ENCODE measurements at regions not wholly inside any gene's neighbourhood (a gene's known extent, or its start where the extent isn't known, plus 50 kb on each side); places are given as distances from the start of the nearest gene placed in this dataset.

DNA sequence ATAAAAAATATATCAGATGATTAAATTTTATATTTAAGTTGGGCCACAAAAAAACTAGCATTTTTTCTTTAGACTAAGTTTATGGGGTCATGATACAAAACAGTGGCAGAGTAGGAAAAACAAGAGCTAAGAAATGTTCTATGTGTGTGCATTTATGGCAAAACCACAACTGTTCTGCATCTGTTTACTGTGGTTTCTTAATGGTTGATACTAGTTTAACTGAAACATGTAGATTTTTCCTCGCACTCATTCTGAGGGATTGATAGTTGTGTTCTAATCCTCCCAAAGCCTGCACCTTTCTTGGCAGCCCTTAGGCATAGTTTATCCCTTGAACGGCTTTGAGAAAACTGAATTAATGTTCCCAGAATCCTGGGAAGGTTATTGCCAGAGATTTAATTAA lies 66.6 kb upstream of the PHYHIPL start:
- no peaks in the 10 kb centered on the region for H3K36me3 ChIP-seq (ENCODE audit: control insufficient read depth in 2 of 2, insufficient read depth in 2 of 2, low read length in 1 of 2)
- WGBS (ENCODE audit: insufficient coverage, insufficient replicate concordance, low lambda C conversion rate, missing lambda C conversion rate) = 44% methylated on average over 2 of the region's 2 CpGs
- no peaks in the 10 kb centered on the region for H4K20me1 ChIP-seq (ENCODE audit: control insufficient read depth, insufficient read depth)
- no peak overlapping the region for H2AFZ ChIP-seq (ENCODE audit: control insufficient read depth, low read depth, low read length)
- ATAC-seq (peak; percentile 25; the same call in 1 of the 3 replicates), DNase-seq (ENCODE audit: low read depth, low spot score) (no peak), FAIRE-seq (no peak)
- ChIA-PET SMC1A (ENCODE audit: uncharacterized antibody, unreplicated experiment) (interaction anchor here (0.9 to 13.1 kb wide), 11 partner anchors 10 to 101 kb away, joined by 3 to 328 read pairs (median 6); no protein-coding TSS in a partner anchor), POLR2A (interaction anchor here (0.6 to 2.0 kb wide), 2 partner anchors 23 to 111 kb away, joined by 3 to 6 read pairs; no protein-coding TSS in a partner anchor), RAD21 (ENCODE audit: unreplicated experiment) (interaction anchor here (0.7 to 5.0 kb wide), 15 partner anchors 10 to 149 kb away, joined by 3 to 25 read pairs (median 6); no protein-coding TSS in a partner anchor), CTCF (interaction anchor here (1.0 to 1.5 kb wide), 4 partner anchors 19 to 45 kb away, joined by 3 to 4 read pairs (median 4); no protein-coding TSS in a partner anchor)
- H3K9ac ChIP-seq (ENCODE audit: control insufficient read depth, insufficient read depth, low read length) = no peak overlapping the region
- no peak overlapping the region for H3K4me2 ChIP-seq (ENCODE audit: control insufficient read depth, insufficient read depth)
- no peaks in the 10 kb centered on the region for H3K79me2 ChIP-seq (ENCODE audit: control insufficient read depth, insufficient read depth, low read length)
- H3K4me3 ChIP-seq = no peak overlapping the region
- H3K27ac ChIP-seq (ENCODE audit: control insufficient read depth, insufficient read depth) = no peak overlapping the region
- TF ChIP-seq, protein P1, sequence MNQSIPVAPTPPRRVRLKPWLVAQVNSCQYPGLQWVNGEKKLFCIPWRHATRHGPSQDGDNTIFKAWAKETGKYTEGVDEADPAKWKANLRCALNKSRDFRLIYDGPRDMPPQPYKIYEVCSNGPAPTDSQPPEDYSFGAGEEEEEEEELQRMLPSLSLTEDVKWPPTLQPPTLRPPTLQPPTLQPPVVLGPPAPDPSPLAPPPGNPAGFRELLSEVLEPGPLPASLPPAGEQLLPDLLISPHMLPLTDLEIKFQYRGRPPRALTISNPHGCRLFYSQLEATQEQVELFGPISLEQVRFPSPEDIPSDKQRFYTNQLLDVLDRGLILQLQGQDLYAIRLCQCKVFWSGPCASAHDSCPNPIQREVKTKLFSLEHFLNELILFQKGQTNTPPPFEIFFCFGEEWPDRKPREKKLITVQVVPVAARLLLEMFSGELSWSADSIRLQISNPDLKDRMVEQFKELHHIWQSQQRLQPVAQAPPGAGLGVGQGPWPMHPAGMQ (IDR thresholded peaks at IDR 0.05; ENCODE audit: borderline replicate concordance) = no peak
- peak; percentile 24; the same call in 1 of the 2 replicates for TF ChIP-seq NFIC (IDR thresholded peaks at IDR 0.05; ENCODE audit: low read depth, low read length)
- peak; percentile 45; the same call in 1 of the 2 replicates for TF ChIP-seq CBFB (IDR thresholded peaks at IDR 0.05; ENCODE audit: low read depth)
- TF ChIP-seq RUNX3 (IDR thresholded peaks at IDR 0.05; ENCODE audit: low read length) = peak; percentile 85
- TF ChIP-seq, protein P2, sequence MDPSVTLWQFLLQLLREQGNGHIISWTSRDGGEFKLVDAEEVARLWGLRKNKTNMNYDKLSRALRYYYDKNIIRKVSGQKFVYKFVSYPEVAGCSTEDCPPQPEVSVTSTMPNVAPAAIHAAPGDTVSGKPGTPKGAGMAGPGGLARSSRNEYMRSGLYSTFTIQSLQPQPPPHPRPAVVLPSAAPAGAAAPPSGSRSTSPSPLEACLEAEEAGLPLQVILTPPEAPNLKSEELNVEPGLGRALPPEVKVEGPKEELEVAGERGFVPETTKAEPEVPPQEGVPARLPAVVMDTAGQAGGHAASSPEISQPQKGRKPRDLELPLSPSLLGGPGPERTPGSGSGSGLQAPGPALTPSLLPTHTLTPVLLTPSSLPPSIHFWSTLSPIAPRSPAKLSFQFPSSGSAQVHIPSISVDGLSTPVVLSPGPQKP (IDR thresholded peaks at IDR 0.05; ENCODE audit: low read depth, low read length) = no peak
- TF ChIP-seq IKZF2 (IDR thresholded peaks at IDR 0.05) = peak; percentile 48 to 51; a peak in 2 of 4 replicates
- no peak for TF ChIP-seq RB1 (IDR thresholded peaks at IDR 0.05; ENCODE audit: borderline replicate concordance)
- peak; percentile 25; the same call in 1 of the 2 replicates for TF ChIP-seq IKZF1 (conservative IDR thresholded peaks at IDR 0.05)
- intact Hi-C loops (cut with micrococcal nuclease; ENCODE audit: unreplicated experiment) (loop anchor here (5.0 kb wide), 1 partner anchor 72 kb away; no protein-coding TSS in a partner anchor), in situ Hi-C loops (cut with MboI) (no loop called here)
- H3K4me1 ChIP-seq (ENCODE audit: control insufficient read depth, insufficient read depth, low read length) = no peaks in the 10 kb centered on the region
- no peaks in the 10 kb centered on the region for H3K9me3 ChIP-seq (replicated peaks; ENCODE audit: control insufficient read depth, insufficient read depth, low read length)
- H3K27me3 ChIP-seq (replicated peaks in 1 of 2; ENCODE audit: control insufficient read depth in 2 of 2, insufficient read depth in 2 of 2, low read length in 1 of 2) = no peaks in the 10 kb centered on the region
- BruUV-seq (replicated peaks) = no TSS peak

Data from GM12878 (cell line).